Brain microvascular endothelial cell (primary cell): ENCODE measurements at regions not wholly inside any gene's neighbourhood (a gene's known extent, or its start where the extent isn't known, plus 50 kb on each side); places are given as distances from the start of the nearest gene placed in this dataset.
"Not testable (repeated sequence)": the region's sequence is repeated elsewhere in the genome, so short reads cannot be mapped to it uniquely, and the experiment has no call there.

ENCODE experiments used
- DNase-seq: peaks from one replicate; pipeline ENCODE4 v3.0.0-alpha.2; 2020
- H3K27ac ChIP-seq: fragments of 250-450 bp; sonication (Bioruptor Pico); 2 replicates; pipeline ENCODE4 v1.5.1; 2020; ENCODE audit warnings: mild to moderate bottlenecking, moderate library complexity
- H3K27me3 ChIP-seq: fragments of 250-450 bp; sonication (Bioruptor Pico); replicated peaks from 2 replicates; pipeline ENCODE4 v1.5.1; 2020; ENCODE audit warnings: mild to moderate bottlenecking
- H3K36me3 ChIP-seq: fragments of 250-450 bp; sonication (Bioruptor Pico); replicated peaks from 2 replicates; pipeline ENCODE4 v1.5.1; 2020; ENCODE audit warnings: mild to moderate bottlenecking
- H3K4me3 ChIP-seq: 2 replicates; pipeline ENCODE4 v1.5.1; 2011; ENCODE audit warnings: low read depth, mild to moderate bottlenecking, control low read depth, low read length, moderate library complexity
- CTCF ChIP-seq: IDR thresholded peaks from 2 replicates; pipeline ENCODE4 v1.5.1; 2011; ENCODE audit warnings: low read depth, mild to moderate bottlenecking, moderate library complexity, low read length, control low read depth, inconsistent platforms; ENCODE audit errors: missing control alignments
- in situ Hi-C: cut with HindIII; loops from 2 replicates; pipeline ENCODE4 v1.10.0; 2017; ENCODE audit warnings: low sequenced_read_pairs, low pct_ligation_motif_present

GRCh38 chr4:38328989-38329729 lies 334.8 kb upstream of the KLF3 start:
- H3K27ac ChIP-seq, result no peak overlapping the region
- in situ Hi-C loops, result no loop called here
- H3K36me3 ChIP-seq, result no peaks in the 10 kb centered on the region
- no peaks in the 10 kb centered on the region for H3K27me3 ChIP-seq
- DNase-seq, result no peak
- H3K4me3 ChIP-seq, result no peak overlapping the region
- no peak for TF ChIP-seq CTCF

- H3K4me3 ChIP-seq, result no peak overlapping the region
These were observed 333.7 kb upstream of the KLF3 start for GRCh38 chr4:38330321-38330720.

GRCh38 chr4:38330936-38331335 lies 333.1 kb upstream of the KLF3 start:
- H3K36me3 ChIP-seq, result no peaks in the 10 kb centered on the region
- no peaks in the 10 kb centered on the region for H3K27me3 ChIP-seq
- in situ Hi-C loops, result no loop called here
- DNase-seq, result no peak
- no peak for TF ChIP-seq CTCF
- H3K27ac ChIP-seq, result no peak overlapping the region
- no peak overlapping the region for H3K4me3 ChIP-seq

More at GRCh38 chr4:38330321-38330720, 333.7 kb upstream of the KLF3 start:
- Histone ChIP-seq H3K27me3 (no peaks in the 10 kb centered on the region), H3K27ac (no peak overlapping the region), H3K36me3 (no peaks in the 10 kb centered on the region)
- TF ChIP-seq CTCF, result no peak
- DNase-seq, result no peak
- in situ Hi-C loops, result no loop called here

GRCh38 chr4:38332699-38333098 lies 331.3 kb upstream of the KLF3 start:
- Histone ChIP-seq H3K27me3 (no peaks in the 10 kb centered on the region), H3K4me3 (no peak overlapping the region), H3K27ac (no peak overlapping the region), H3K36me3 (no peaks in the 10 kb centered on the region)
- in situ Hi-C loops, result no loop called here
- no peak for TF ChIP-seq CTCF
- no peak for DNase-seq

GRCh38 chr4:38333219-38333618 lies 330.8 kb upstream of the KLF3 start:
- no peaks in the 10 kb centered on the region for H3K36me3 ChIP-seq
- in situ Hi-C loops, result no loop called here
- H3K4me3 ChIP-seq, result no peak overlapping the region
- no peaks in the 10 kb centered on the region for H3K27me3 ChIP-seq
- no peak for DNase-seq
- no peak overlapping the region for H3K27ac ChIP-seq
- TF ChIP-seq CTCF, result no peak

GRCh38 chr4:38334791-38335190 lies 329.2 kb upstream of the KLF3 start:
- Histone ChIP-seq H3K4me3 (no peak overlapping the region), H3K27me3 (no peaks in the 10 kb centered on the region), H3K36me3 (no peaks in the 10 kb centered on the region), H3K27ac (no peak overlapping the region)
- no peak for DNase-seq
- no peak for TF ChIP-seq CTCF
- in situ Hi-C loops, result no loop called here

GRCh38 chr4:38338939-38339338 lies 325.1 kb upstream of the KLF3 start:
- H3K4me3 ChIP-seq, H3K27ac ChIP-seq, H3K27me3 ChIP-seq, DNase-seq, in situ Hi-C loops, H3K36me3 ChIP-seq: not testable (repeated sequence)
